SK-N-SH (cell line): ENCODE measurements at regions not wholly inside any gene's neighbourhood (a gene's known extent, or its start where the extent isn't known, plus 50 kb on each side); places are given as distances from the start of the nearest gene placed in this dataset.
"Not testable (repeated sequence)": the region's sequence is repeated elsewhere in the genome, so short reads cannot be mapped to it uniquely, and the experiment has no call there.

ENCODE experiments used
- CTCF ChIA-PET: fragments of 300-600, 350-600 bp; formaldehyde crosslinking; extraction: SDS; loops from one replicate; lab custom pipeline; 2021; lab: Yijun Ruan, JAX
- POLR2A ChIA-PET: fragments of 350-600 bp; sonication (Branson Sonifier 250); formaldehyde crosslinking; extraction: SDS; loops from one replicate; lab custom pipeline; 2020; ENCODE audit warnings: antibody characterized with exemption, inconsistent platforms; lab: Yijun Ruan, JAX
- DNase-seq: peaks from one replicate; pipeline ENCODE4 v3.0.0; 2012
- H2AFZ ChIP-seq: fragments of 200-600 bp; sonication (generic); 2 replicates; pipeline ENCODE4 v1.8.1; 2016; ENCODE audit warnings: antibody characterized with exemption, mild to moderate bottlenecking, low read depth
- H3F3A ChIP-seq: fragments of 200-600 bp; sonication (generic); replicated peaks from 2 replicates; pipeline ENCODE3; 2016; ENCODE audit warnings: antibody characterized with exemption, mild to moderate bottlenecking; ENCODE audit not compliant: insufficient read depth
- H3K27ac ChIP-seq, 2 experiments: fragments of 200-500 bp in 1 of 2; fragments of 200-600 bp in 1 of 2; sonication (Bioruptor generic) in 1 of 2; sonication (generic), shearing (Covaris generic) in 1 of 2; 2 replicates each; pipeline versions ENCODE4 v1.5.1 to v1.6.1; 2014 to 2016; ENCODE audit warnings: low read depth in 2 of 2, inconsistent platforms in 1 of 2, low read length in 1 of 2, mild to moderate bottlenecking in 1 of 2, mixed read lengths in 1 of 2
- H3K27me3 ChIP-seq: fragments of 200-600 bp; sonication (generic), shearing (Covaris generic); 2 replicates; pipeline ENCODE4 v1.6.1; 2016; ENCODE audit warnings: mixed run types; ENCODE audit not compliant: insufficient read depth
- H3K36me3 ChIP-seq, 2 experiments: fragments of 200-500 bp in 1 of 2; fragments of 200-600 bp in 1 of 2; sonication (Bioruptor generic) in 1 of 2; sonication (generic) in 1 of 2; replicated peaks in 1 of 2; 2 replicates each; pipeline versions ENCODE3 to v1.5.1; 2014 to 2016; ENCODE audit warnings: low read length in 1 of 2, mild to moderate bottlenecking in 1 of 2; ENCODE audit not compliant: insufficient read depth in 2 of 2, control insufficient read depth in 1 of 2
- H3K4me1 ChIP-seq, 2 experiments: fragments of 200-500 bp in 1 of 2; fragments of 200-600 bp in 1 of 2; sonication (Bioruptor generic) in 1 of 2; sonication (generic), shearing (Covaris generic) in 1 of 2; 2 replicates each; pipeline versions ENCODE4 v1.5.1 to v1.6.1; 2014 to 2016; ENCODE audit warnings: low read depth in 1 of 2, low read length in 1 of 2, mixed run types in 1 of 2; ENCODE audit not compliant: insufficient read depth in 2 of 2, control insufficient read depth in 1 of 2
- H3K4me2 ChIP-seq: fragments of 200-600 bp; sonication (generic), shearing (Covaris generic); 2 replicates; pipeline ENCODE4 v1.6.1; 2017; ENCODE audit warnings: mixed run types
- H3K4me3 ChIP-seq, 2 experiments: fragments of 200-500 bp in 1 of 2; fragments of 200-600 bp in 1 of 2; sonication (Bioruptor generic) in 1 of 2; sonication (generic), shearing (Covaris generic) in 1 of 2; 2 replicates each; pipeline versions ENCODE4 v1.5.1 to v1.8.1; 2014 to 2016; ENCODE audit warnings: low read depth in 2 of 2, inconsistent platforms in 1 of 2, low read length in 1 of 2, mild to moderate bottlenecking in 1 of 2, mixed read lengths in 1 of 2, moderate library complexity in 1 of 2
- H3K79me2 ChIP-seq: fragments of 200-600 bp; sonication (generic); 2 replicates; pipeline ENCODE4 v1.8.1; 2017; ENCODE audit warnings: mild to moderate bottlenecking; ENCODE audit not compliant: insufficient read depth
- H3K9ac ChIP-seq: fragments of 200-600 bp; sonication (generic); 2 replicates; pipeline ENCODE4 v1.6.1; 2017; ENCODE audit warnings: mixed run types
- H3K9me2 ChIP-seq: fragments of 200-600 bp; sonication (generic); 2 replicates; pipeline ENCODE4 v1.6.1; 2017; ENCODE audit warnings: mixed run types
- H3K9me3 ChIP-seq: fragments of 200-600 bp; sonication (generic); 2 replicates; pipeline ENCODE4 v1.6.1; 2017; ENCODE audit warnings: mixed run types, mild to moderate bottlenecking, moderate library complexity
- H4K20me1 ChIP-seq: fragments of 200-600 bp; sonication (generic); 2 replicates; pipeline ENCODE4 v1.6.1; 2017; ENCODE audit warnings: mild to moderate bottlenecking, mixed run types; ENCODE audit not compliant: insufficient read depth
- EZH2phosphoT487 ChIP-seq: fragments of 200-600 bp; sonication (generic); IDR thresholded peaks from 2 replicates; pipeline ENCODE4 v1.6.1; 2017; ENCODE audit warnings: low read depth, mixed run types, mild to moderate bottlenecking, antibody characterized with exemption, moderate library complexity, borderline replicate concordance
- GABPA ChIP-seq: IDR thresholded peaks from 2 replicates; pipeline ENCODE4 v1.4.0; 2012; ENCODE audit warnings: low read depth, mild to moderate bottlenecking
- GATA2 ChIP-seq: sonication (generic); formaldehyde crosslinking; IDR thresholded peaks from 2 replicates; pipeline ENCODE4 v1.5.0; 2020; ENCODE audit warnings: mild to moderate bottlenecking, missing genetic modification reagents
- NFIC ChIP-seq: IDR thresholded peaks from 2 replicates; pipeline ENCODE4 v1.4.0; 2012; ENCODE audit warnings: borderline replicate concordance
- NRF1 ChIP-seq: IDR thresholded peaks from 2 replicates; pipeline ENCODE4 v1.6.1; 2012; ENCODE audit warnings: low read depth, mild to moderate bottlenecking, low read length
- RXRA ChIP-seq: IDR thresholded peaks from 2 replicates; pipeline ENCODE4 v1.4.0; 2012; ENCODE audit warnings: low read depth, mild to moderate bottlenecking, borderline replicate concordance
- SMC3 ChIP-seq: IDR thresholded peaks from 2 replicates; pipeline ENCODE4 v1.6.1; 2012; ENCODE audit warnings: low read depth, low read length, improper control_type of control experiment
- TAF1 ChIP-seq: IDR thresholded peaks from 2 replicates; pipeline ENCODE4 v1.6.1; 2012; ENCODE audit warnings: low read depth, mild to moderate bottlenecking, low read length, moderate library complexity, borderline replicate concordance
- TCF12 ChIP-seq: IDR thresholded peaks from 2 replicates; pipeline ENCODE4 v1.4.0; 2012
- whole genome bisulfite sequencing: methylation state at CpG from one replicate; pipeline ENCODE4 v1.1.6; 2017; ENCODE audit warnings: low lambda C conversion rate; 5-methylcytosine and 5-hydroxymethylcytosine counted together
- TF ChIP-seq, protein P1 (sequence below): fragments of 150-350 bp; IDR thresholded peaks from 2 replicates; pipeline ENCODE4 v1.6.1; 2017; ENCODE audit warnings: antibody characterized with exemption, low read length, low read depth, borderline replicate concordance
- TF ChIP-seq, protein P2 (sequence below): IDR thresholded peaks from 2 replicates; pipeline ENCODE4 v1.4.0; 2012; ENCODE audit warnings: low read depth
- TF ChIP-seq, protein P3 (sequence below): IDR thresholded peaks from 2 replicates; pipeline ENCODE4 v1.6.1; 2012; ENCODE audit warnings: mild to moderate bottlenecking, low read depth, low read length, moderate library complexity
- TF ChIP-seq, protein P4 (sequence below): IDR thresholded peaks from 2 replicates; pipeline ENCODE4 v1.4.0; 2012; ENCODE audit warnings: low read depth, borderline replicate concordance

DNA sequence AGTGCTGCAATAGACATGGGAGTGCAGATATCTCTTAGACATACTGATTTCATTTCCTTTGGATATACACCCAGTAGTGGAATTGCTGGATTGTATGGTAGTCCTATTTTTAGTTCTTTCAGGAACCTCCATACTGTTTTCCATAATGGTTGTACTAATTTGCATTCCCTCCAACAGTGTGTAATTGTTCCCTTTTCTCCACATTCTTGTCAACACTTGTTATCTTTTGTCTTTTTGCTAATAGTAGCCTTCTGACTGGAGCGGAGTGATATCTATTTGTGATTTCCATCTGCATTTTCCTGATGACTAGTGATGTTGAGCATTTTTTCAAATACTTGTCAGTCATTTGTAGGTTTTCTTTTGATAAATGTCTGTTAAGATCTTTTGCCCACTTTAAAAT, 128.9 kb downstream of the CTNND1 start:
- TF ChIP-seq, protein P1, sequence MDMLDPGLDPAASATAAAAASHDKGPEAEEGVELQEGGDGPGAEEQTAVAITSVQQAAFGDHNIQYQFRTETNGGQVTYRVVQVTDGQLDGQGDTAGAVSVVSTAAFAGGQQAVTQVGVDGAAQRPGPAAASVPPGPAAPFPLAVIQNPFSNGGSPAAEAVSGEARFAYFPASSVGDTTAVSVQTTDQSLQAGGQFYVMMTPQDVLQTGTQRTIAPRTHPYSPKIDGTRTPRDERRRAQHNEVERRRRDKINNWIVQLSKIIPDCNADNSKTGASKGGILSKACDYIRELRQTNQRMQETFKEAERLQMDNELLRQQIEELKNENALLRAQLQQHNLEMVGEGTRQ: no peak
- TF ChIP-seq GATA2 (CRISPR knock-in tag) (no peak), EZH2phosphoT487 (no peak)
- POLR2A ChIA-PET: no interaction called here

DNA sequence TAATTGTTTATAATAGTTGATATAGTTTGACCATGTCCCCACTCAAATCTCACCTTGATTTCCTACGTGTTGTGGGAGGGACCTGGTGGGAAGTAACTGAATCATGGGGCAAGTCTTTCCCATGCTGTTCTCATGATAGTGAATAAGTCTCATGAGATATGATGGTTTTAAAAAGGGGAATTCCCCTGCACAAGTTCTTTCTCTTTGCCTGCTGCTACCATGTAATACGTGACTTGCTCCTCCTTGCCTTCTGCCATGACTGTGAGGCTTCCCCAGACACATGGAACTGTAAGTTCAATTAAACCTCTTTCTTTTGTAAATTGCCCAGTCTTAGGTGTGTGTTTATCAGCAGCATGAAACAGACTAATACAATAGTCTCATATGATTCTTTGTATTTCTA, 130.5 kb upstream of the OR9Q1 start:
- DNase-seq, H4K20me1 ChIP-seq, H3K9me3 ChIP-seq, CTCF ChIA-PET, POLR2A ChIA-PET, H3K9ac ChIP-seq, H3K79me2 ChIP-seq, H3K27ac ChIP-seq, H2AFZ ChIP-seq, H3K36me3 ChIP-seq, H3K27me3 ChIP-seq, H3K9me2 ChIP-seq, H3K4me3 ChIP-seq, H3K4me1 ChIP-seq, H3F3A ChIP-seq, H3K4me2 ChIP-seq: not testable (repeated sequence)
- WGBS: 0% methylated on average over 2 of the region's 2 CpGs

More for the DNA sequence above, 128.9 kb downstream of the CTNND1 start:
- CTCF ChIA-PET: no interaction called here
- WGBS: 50% methylated on average over 1 of the region's 1 CpG
- Histone ChIP-seq H3K4me3 (no peak overlapping the region), H4K20me1 (no peaks in the 10 kb centered on the region), H3K36me3 (no peaks in the 10 kb centered on the region), H3F3A (no peaks in the 10 kb centered on the region), H3K9me2 (no peaks in the 10 kb centered on the region), H3K79me2 (no peaks in the 10 kb centered on the region), H3K27me3 (no peaks in the 10 kb centered on the region; the same call in 1 of the 2 replicates), H3K9ac (no peak overlapping the region), H3K27ac (no peak overlapping the region), H3K4me2 (no peak overlapping the region), H3K4me1 (no peaks in the 10 kb centered on the region), H3K9me3 (no peaks in the 10 kb centered on the region), H2AFZ (no peak overlapping the region)
- no peak for DNase-seq

DNA sequence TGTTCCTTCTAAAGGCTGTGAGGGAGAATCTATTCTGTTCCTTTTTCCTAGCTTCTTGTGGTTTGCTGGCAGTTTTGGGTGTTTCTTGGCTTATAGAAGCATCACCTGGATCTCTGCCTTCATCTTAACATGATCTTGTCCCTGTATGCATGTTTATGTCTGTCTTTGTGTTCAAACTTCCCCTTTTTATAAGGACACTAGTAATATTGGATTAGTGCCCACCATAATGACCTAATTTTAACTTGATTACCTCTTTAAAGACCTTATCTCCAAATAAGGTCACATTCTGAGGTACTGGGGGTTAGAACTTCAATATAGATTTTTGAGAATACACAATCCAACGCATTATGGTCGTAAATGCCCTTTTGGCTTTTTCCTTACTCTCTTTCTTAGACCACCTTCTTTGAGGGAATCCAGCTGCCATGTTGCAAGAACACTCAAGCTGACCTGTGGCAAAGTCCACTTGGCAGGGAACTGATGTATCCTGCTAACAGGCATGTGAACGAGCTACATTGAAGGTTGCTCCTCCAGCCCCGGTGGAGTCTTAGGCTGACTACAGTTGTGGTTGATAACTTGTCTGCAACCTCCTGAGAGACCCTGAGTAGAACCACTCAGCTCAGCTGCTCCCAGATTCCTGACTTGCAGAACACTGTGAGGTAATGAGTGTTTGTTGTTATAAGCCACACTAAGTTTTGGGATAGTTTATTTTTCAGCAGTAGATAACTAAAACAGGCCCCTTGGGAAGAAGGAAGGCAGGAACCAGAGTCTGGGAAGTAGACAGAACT, 127.1 kb upstream of the OR9Q1 start:
- no peak for DNase-seq
- Histone ChIP-seq H3K79me2 (no peaks in the 10 kb centered on the region), H3K27me3 (no peaks in the 10 kb centered on the region; the same call in 1 of the 2 replicates), H3F3A (no peaks in the 10 kb centered on the region), H3K4me3 (no peak overlapping the region), H4K20me1 (no peaks in the 10 kb centered on the region), H3K9me2 (no peaks in the 10 kb centered on the region), H3K27ac (no peak overlapping the region), H3K4me2 (no peak overlapping the region), H3K4me1 (no peaks in the 10 kb centered on the region), H3K36me3 (no peaks in the 10 kb centered on the region), H3K9ac (no peak overlapping the region), H3K9me3 (no peaks in the 10 kb centered on the region), H2AFZ (no peak overlapping the region)
- ChIA-PET CTCF (no interaction called here), POLR2A (no interaction called here)
- TF ChIP-seq TCF12 (no peak), RXRA (no peak), GABPA (no peak), SMC3 (no peak), TAF1 (no peak), NFIC (no peak), NRF1 (no peak)
- TF ChIP-seq, protein P2, sequence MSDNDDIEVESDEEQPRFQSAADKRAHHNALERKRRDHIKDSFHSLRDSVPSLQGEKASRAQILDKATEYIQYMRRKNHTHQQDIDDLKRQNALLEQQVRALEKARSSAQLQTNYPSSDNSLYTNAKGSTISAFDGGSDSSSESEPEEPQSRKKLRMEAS: no peak
- TF ChIP-seq, protein P3, sequence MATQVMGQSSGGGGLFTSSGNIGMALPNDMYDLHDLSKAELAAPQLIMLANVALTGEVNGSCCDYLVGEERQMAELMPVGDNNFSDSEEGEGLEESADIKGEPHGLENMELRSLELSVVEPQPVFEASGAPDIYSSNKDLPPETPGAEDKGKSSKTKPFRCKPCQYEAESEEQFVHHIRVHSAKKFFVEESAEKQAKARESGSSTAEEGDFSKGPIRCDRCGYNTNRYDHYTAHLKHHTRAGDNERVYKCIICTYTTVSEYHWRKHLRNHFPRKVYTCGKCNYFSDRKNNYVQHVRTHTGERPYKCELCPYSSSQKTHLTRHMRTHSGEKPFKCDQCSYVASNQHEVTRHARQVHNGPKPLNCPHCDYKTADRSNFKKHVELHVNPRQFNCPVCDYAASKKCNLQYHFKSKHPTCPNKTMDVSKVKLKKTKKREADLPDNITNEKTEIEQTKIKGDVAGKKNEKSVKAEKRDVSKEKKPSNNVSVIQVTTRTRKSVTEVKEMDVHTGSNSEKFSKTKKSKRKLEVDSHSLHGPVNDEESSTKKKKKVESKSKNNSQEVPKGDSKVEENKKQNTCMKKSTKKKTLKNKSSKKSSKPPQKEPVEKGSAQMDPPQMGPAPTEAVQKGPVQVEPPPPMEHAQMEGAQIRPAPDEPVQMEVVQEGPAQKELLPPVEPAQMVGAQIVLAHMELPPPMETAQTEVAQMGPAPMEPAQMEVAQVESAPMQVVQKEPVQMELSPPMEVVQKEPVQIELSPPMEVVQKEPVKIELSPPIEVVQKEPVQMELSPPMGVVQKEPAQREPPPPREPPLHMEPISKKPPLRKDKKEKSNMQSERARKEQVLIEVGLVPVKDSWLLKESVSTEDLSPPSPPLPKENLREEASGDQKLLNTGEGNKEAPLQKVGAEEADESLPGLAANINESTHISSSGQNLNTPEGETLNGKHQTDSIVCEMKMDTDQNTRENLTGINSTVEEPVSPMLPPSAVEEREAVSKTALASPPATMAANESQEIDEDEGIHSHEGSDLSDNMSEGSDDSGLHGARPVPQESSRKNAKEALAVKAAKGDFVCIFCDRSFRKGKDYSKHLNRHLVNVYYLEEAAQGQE: no peak
- TF ChIP-seq, protein P4, sequence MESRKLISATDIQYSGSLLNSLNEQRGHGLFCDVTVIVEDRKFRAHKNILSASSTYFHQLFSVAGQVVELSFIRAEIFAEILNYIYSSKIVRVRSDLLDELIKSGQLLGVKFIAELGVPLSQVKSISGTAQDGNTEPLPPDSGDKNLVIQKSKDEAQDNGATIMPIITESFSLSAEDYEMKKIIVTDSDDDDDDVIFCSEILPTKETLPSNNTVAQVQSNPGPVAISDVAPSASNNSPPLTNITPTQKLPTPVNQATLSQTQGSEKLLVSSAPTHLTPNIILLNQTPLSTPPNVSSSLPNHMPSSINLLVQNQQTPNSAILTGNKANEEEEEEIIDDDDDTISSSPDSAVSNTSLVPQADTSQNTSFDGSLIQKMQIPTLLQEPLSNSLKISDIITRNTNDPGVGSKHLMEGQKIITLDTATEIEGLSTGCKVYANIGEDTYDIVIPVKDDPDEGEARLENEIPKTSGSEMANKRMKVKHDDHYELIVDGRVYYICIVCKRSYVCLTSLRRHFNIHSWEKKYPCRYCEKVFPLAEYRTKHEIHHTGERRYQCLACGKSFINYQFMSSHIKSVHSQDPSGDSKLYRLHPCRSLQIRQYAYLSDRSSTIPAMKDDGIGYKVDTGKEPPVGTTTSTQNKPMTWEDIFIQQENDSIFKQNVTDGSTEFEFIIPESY: no peak
- 1% methylated on average over 4 of the region's 4 CpGs for WGBS
